SH-SY5Y (cell line): ENCODE measurements at regions not wholly inside any gene's neighbourhood (a gene's known extent, or its start where the extent isn't known, plus 50 kb on each side); places are given as distances from the start of the nearest gene placed in this dataset.

Experiments
- GATA2 ChIP-seq: IDR thresholded peaks from 2 replicates; pipeline ENCODE4 v1.6.1; 2011; ENCODE audit warnings: mild to moderate bottlenecking, low read depth, low read length
- GATA3 ChIP-seq: IDR thresholded peaks from 2 replicates; pipeline ENCODE4 v1.6.1; 2011; ENCODE audit warnings: low read depth, mild to moderate bottlenecking, low read length, moderate library complexity

DNA sequence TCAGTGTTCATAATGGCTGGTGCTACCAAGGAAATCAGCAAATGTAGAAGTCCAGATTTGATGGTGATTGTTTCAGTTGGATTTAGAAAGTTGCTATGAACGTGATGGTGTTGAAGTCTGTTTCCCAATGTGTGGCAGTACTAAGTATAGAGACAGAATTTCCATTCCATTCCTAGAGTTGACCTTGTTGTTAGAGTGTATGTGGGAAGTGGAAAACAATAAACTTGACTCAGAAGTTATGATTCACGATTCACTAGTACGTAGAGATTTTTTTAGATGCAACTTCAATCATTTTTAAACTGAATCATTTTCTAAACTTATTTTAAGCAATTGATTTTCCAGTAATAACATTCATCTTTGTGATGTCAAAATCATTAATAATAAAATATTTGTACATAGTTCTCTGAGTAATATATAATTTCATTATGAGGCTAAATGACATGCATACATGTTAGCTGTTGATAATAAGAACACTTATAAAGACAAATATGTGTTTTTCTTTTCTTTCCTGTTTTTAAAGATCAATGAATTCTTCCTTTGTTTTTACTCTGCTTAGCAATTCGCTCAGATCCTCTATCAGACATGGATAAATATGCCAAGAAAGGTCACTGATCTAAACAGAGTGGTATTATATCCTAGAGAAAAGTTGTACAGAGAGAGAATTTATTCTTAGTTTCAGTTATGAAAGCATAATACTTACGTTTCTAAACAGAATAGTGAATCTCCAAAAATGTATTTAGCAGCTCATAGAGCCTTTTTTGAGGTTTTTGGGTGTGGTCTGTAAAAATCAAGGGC, 108.8 kb upstream of the GPR149 start:
- TF ChIP-seq GATA2 (no peak), GATA3 (no peak)

GRCh38 chr3:154536751-154537150, 106.8 kb upstream of the GPR149 start:
- no peak for TF ChIP-seq GATA2
- no peak for TF ChIP-seq GATA3

DNA sequence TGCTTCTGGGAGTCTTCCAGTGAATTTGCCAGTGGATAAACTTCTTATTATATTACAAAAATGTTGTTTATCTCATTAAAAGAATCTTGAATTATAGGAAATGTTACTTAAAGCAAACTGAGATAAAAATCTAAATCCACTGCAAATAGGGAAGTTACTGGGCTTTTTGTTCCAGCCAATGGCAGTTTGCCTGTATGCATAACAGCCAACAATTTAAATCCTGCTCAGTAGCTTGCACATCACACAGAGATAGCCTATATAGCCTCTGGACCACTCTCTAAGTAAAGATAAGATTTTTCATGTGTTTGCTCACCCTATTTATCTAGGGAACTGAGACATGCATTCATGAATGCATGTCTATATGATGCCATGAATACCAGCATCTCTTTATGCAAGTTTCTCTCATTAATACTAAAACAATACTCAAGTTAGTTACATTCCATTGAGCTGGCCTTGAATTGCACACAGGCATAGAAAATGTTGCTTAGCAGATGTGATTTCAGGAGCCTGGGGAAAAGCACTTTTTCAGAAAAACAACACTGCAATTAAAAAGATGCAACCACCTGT, 92.1 kb upstream of the GPR149 start:
- no peak for TF ChIP-seq GATA2
- no peak for TF ChIP-seq GATA3

DNA sequence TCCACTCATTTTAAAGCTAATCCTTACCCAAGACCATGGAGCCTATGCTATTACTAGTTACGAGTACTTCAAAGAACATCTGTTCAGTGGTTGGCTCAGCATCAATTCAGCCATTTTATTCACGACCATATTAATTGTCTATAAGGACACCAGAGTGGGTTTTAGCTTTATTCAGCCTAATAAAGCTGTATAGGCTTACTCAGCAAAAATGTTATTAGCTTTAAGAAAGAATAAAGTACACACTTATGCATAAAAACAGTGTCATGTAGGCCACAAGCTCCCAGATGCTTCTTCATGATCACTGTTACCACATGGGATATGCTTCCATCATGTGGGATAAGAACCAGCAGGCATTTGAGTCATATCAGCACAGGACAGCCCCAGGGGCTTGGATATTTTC, 87.4 kb upstream of the GPR149 start:
- TF ChIP-seq GATA2, result no peak
- TF ChIP-seq GATA3, result no peak

DNA sequence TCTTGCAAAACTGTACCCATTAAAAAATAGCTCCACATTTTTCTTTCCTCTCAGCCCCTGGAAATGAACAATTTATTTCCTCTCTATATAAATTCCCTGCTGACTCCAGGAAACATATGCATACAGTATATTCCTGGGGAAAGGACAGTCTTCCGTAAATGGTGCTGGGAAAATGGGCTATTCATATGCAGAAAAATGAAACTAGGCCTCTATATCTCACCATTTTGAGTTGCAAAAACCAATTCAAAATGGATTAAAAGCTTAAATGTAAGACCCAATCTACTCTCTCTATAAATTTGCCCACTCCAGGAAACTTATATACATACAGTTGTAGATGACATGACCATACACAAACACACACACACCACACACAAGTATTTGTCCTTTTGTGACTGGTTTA, 85.9 kb upstream of the GPR149 start:
- TF ChIP-seq GATA3 (no peak), GATA2 (no peak)

DNA sequence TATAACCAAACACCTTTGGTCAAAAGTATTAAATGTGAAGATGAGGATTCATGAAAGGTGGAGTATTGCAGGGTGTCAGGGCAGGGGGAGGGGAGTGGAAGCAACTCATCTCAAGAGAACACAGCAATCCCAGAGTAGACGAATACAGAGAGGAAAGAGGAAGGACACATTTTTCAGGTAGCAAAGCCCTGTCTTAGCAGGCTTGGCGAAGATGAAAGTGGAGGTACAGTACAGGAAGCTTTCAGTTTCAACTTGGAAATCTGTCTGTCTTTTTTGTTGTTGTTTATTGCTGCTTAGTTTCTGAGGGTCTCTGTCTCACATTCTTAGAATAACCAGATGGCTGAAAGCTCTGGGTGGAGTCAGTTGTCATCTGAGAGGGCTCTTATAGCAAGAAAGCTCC, 80.8 kb upstream of the GPR149 start:
- TF ChIP-seq GATA3 (no peak), GATA2 (no peak)

DNA sequence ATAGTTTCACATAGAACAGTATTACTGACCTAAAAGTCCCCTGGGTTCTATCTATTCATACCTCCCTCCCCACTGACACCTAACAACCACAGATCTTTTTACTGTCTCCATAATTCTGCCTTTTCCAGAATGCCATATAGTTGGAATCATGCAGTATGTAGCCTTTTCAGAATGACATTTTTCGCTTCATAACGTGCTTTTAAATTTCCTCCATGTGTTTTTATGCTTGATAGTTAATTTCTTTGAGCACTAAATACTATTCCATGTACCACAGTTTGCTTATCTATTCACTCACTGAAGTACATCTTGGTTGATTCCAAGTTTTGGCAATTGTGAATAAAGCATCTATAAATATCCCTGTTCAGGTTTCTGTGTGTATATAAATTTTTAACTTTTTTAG, 77.7 kb upstream of the GPR149 start:
- TF ChIP-seq GATA3 (no peak), GATA2 (no peak)

GRCh38 chr3:154496978-154497377, 67.0 kb upstream of the GPR149 start:
- TF ChIP-seq GATA3 (no peak), GATA2 (no peak)

DNA sequence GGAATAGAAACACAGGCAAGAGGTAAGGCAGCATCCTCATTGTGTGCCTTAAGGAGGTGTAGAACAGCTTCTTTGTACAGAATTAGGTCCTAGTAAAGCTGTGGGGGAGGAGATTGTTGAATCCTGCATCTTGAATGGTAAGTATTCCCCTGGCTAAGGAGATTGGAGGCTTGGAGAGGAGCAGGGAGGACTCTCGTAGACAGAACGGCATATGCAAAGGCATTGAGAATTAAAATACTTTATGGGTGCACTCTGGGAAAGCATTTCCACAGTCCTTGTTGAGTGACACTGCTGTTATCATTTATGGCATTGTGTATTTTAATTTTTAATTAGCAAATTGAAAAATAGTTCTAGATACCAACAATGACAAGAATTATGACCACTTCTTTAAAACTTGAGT, 66.5 kb upstream of the GPR149 start:
- no peak for TF ChIP-seq GATA2
- TF ChIP-seq GATA3, result no peak

DNA sequence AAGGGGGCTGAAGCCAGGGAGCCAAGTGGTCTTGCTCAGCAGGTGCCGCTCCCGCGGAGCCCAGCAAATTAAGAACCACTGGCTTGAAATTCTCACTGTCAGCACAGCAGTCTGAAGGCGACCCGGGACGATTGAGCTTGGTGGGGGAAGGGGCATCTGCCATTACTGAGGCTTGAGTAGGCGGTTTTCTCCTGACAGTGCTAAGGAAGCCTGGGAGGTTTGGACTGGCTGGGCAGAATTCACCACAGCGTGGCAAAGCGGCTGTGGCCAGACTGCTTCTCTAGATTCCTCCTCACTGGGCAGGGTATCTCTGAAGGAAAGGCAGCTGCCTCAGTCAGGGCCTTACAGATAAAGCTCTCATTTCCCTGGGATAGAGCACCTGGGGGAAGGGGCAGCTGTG, 57.0 kb upstream of the GPR149 start:
- TF ChIP-seq GATA2, result no peak
- TF ChIP-seq GATA3, result no peak

DNA sequence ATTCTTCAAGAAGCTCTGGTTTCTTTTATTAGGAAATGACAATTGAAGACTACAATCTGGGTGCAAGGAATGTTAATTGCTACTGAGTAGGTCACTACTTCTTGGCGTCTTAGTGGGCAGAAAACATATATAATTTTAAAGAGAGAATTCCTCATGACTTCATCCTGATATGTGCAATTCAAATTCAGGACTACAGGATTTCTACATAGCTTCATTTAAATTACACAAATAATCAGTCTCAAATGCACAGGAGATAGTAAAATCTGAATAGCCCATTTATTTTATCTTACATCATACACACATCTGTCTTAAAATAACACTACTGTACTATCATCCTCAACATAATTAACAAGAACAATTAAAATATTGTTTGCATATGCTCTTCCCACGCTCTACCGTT, 52.5 kb upstream of the GPR149 start:
- TF ChIP-seq GATA2 (no peak), GATA3 (no peak)

- TF ChIP-seq GATA3 (no peak), GATA2 (no peak)
Measured at GRCh38 chr3:154480033-154480432, 50.0 kb upstream of the GPR149 start.
